ENCODE measurements at regions not wholly inside any gene's neighbourhood (a gene's known extent, or its start where the extent isn't known, plus 50 kb on each side); places are given as distances from the start of the nearest gene placed in this dataset.

DNA sequence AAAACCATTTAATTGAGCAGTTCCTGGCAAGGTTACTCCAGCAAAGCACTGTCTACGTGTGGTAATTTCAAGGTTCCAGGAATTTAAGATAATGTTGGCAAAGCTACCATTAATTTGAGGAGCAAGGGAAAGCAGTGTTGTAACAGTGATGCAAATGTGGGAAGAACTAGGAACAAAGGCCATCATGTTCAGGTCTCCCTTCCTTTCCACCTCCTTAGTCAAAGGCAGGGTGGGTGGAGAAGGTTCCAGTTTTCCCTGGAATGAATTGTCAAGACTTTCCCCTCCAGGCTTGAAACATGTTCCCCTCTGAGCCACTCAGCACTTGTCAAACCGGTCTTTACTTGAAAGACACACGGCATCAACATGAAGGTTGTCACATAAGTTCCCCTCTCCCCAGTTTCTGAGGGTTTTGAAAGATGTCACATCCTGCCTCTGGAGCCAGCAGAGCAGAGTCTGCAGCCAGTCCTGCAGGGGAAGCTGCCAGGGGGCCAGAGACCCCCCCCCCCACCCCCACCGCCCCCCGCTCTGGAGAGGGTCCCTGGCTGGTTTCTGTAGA is 226.0 kb downstream of the GAS1 start (continued):
- TF ChIP-seq, protein P1, sequence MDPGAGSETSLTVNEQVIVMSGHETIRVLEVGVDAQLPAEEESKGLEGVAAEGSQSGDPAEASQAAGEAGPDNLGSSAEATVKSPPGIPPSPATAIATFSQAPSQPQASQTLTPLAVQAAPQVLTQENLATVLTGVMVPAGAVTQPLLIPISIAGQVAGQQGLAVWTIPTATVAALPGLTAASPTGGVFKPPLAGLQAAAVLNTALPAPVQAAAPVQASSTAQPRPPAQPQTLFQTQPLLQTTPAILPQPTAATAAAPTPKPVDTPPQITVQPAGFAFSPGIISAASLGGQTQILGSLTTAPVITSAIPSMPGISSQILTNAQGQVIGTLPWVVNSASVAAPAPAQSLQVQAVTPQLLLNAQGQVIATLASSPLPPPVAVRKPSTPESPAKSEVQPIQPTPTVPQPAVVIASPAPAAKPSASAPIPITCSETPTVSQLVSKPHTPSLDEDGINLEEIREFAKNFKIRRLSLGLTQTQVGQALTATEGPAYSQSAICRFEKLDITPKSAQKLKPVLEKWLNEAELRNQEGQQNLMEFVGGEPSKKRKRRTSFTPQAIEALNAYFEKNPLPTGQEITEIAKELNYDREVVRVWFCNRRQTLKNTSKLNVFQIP (CRISPR knock-in tag; IDR thresholded peaks at IDR 0.05; ENCODE audit: borderline replicate concordance, low read depth), result no peak

DNA sequence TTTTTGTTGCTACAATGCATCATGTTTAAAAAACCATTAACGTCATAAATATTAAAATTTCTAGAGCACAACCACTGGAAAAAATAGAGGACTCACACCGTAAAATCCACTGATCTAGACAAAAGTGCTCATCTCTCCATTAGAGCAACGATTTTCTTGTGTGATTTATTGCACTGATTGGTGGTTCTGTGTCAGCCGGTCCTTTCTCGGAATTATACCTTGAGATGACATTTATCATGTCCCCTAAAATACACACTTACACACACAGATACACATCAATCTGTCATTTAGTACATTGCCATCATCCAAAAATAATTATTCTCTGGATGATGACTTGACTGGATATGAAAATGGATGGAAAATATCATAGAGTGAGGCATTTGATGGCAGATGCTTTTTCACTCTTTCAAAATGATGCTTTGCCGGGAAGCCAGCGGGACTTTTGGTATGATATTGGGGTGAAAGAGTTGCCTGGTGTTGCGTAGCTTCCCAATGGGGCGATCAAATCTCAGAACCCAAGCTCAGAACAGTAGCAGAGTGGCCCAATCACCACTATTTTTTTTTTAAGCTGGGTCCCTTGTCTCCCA is 226.6 kb downstream of the GAS1 start:
- TF ChIP-seq ISL1 (CRISPR knock-in tag; IDR thresholded peaks at IDR 0.05) (no peak), ESRRG (CRISPR knock-in tag; IDR thresholded peaks at IDR 0.05) (no peak), TOX (CRISPR knock-in tag; IDR thresholded peaks at IDR 0.05; ENCODE audit: borderline replicate concordance) (no peak), ZFP3 (CRISPR knock-in tag; IDR thresholded peaks at IDR 0.05) (no peak), PPARA (CRISPR knock-in tag; IDR thresholded peaks at IDR 0.05; ENCODE audit: borderline replicate concordance) (no peak), TCF4 (CRISPR knock-in tag; IDR thresholded peaks at IDR 0.05; ENCODE audit: borderline replicate concordance) (no peak), ZNF565 (CRISPR knock-in tag; conservative IDR thresholded peaks at IDR 0.05; ENCODE audit: low read depth) (no peak), RARB (CRISPR knock-in tag; IDR thresholded peaks at IDR 0.05) (no peak), CSDC2 (CRISPR knock-in tag; IDR thresholded peaks at IDR 0.05) (no peak), SNAI2 (CRISPR knock-in tag; IDR thresholded peaks at IDR 0.05) (no peak), BACH2 (CRISPR knock-in tag; IDR thresholded peaks at IDR 0.05; ENCODE audit: borderline replicate concordance) (no peak), ZC3H10 (CRISPR knock-in tag; IDR thresholded peaks at IDR 0.05) (no peak), ZNF8 (CRISPR knock-in tag; IDR thresholded peaks at IDR 0.05) (no peak), ZFP30 (CRISPR knock-in tag; IDR thresholded peaks at IDR 0.05) (no peak)
- TF ChIP-seq, protein P2, sequence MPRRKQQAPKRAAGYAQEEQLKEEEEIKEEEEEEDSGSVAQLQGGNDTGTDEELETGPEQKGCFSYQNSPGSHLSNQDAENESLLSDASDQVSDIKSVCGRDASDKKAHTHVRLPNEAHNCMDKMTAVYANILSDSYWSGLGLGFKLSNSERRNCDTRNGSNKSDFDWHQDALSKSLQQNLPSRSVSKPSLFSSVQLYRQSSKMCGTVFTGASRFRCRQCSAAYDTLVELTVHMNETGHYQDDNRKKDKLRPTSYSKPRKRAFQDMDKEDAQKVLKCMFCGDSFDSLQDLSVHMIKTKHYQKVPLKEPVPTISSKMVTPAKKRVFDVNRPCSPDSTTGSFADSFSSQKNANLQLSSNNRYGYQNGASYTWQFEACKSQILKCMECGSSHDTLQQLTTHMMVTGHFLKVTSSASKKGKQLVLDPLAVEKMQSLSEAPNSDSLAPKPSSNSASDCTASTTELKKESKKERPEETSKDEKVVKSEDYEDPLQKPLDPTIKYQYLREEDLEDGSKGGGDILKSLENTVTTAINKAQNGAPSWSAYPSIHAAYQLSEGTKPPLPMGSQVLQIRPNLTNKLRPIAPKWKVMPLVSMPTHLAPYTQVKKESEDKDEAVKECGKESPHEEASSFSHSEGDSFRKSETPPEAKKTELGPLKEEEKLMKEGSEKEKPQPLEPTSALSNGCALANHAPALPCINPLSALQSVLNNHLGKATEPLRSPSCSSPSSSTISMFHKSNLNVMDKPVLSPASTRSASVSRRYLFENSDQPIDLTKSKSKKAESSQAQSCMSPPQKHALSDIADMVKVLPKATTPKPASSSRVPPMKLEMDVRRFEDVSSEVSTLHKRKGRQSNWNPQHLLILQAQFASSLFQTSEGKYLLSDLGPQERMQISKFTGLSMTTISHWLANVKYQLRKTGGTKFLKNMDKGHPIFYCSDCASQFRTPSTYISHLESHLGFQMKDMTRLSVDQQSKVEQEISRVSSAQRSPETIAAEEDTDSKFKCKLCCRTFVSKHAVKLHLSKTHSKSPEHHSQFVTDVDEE (CRISPR knock-in tag; IDR thresholded peaks at IDR 0.05), result no peak
- TF ChIP-seq, protein P3, sequence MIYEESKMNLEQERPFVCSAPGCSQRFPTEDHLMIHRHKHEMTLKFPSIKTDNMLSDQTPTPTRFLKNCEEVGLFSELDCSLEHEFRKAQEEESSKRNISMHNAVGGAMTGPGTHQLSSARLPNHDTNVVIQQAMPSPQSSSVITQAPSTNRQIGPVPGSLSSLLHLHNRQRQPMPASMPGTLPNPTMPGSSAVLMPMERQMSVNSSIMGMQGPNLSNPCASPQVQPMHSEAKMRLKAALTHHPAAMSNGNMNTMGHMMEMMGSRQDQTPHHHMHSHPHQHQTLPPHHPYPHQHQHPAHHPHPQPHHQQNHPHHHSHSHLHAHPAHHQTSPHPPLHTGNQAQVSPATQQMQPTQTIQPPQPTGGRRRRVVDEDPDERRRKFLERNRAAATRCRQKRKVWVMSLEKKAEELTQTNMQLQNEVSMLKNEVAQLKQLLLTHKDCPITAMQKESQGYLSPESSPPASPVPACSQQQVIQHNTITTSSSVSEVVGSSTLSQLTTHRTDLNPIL (CRISPR knock-in tag; IDR thresholded peaks at IDR 0.05; ENCODE audit: low read depth), result no peak
- ATAC-seq, result no peak

DNA sequence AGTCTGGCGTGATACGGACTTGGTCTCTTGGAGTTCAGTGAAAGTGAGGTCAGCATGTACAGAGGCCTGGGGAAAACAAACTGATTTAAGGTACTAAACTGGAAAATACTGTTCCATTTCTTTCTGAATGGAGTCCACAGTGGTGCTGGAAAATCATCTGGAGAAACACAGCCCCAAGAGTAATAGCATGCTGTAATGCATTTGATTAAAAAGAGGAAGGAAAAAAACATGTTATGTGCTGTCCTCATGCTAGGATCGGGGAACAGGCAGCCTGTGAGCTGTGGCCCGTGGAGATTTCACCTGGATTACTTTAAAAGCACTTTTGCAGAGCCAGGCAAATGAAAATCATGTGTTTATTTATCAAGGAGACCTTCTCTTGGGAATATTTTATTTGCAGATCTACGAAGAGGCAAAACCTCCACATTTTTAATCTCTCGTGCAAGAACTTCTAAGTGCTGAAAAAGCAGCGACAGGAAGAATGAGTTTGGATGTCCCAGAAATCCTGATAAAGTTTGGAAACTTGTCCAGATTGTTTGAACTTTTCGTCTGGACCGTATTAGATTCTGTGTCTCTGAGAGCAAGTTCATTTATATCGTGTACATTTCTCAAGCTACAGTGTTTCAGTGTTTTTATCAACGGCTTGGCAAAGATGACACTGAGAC is 228.8 kb downstream of the GAS1 start:
- TF ChIP-seq CSDC2 (CRISPR knock-in tag; IDR thresholded peaks at IDR 0.05) (no peak), TOX (CRISPR knock-in tag; IDR thresholded peaks at IDR 0.05; ENCODE audit: borderline replicate concordance) (no peak), ZNF70 (CRISPR knock-in tag; IDR thresholded peaks at IDR 0.05) (no peak), ESRRG (CRISPR knock-in tag; IDR thresholded peaks at IDR 0.05) (no peak), ZNF8 (CRISPR knock-in tag; IDR thresholded peaks at IDR 0.05) (no peak), BACH2 (CRISPR knock-in tag; IDR thresholded peaks at IDR 0.05; ENCODE audit: borderline replicate concordance) (no peak), ZFP3 (CRISPR knock-in tag; IDR thresholded peaks at IDR 0.05) (no peak), SNAI2 (CRISPR knock-in tag; IDR thresholded peaks at IDR 0.05) (no peak), RARB (CRISPR knock-in tag; IDR thresholded peaks at IDR 0.05) (no peak), PPARA (CRISPR knock-in tag; IDR thresholded peaks at IDR 0.05; ENCODE audit: borderline replicate concordance) (no peak), ZFP30 (CRISPR knock-in tag; IDR thresholded peaks at IDR 0.05) (no peak), GLIS3 (CRISPR knock-in tag; IDR thresholded peaks at IDR 0.05) (no peak), ARNTL (CRISPR knock-in tag; IDR thresholded peaks at IDR 0.05; ENCODE audit: borderline replicate concordance, low read depth) (no peak)
- TF ChIP-seq, protein P4, sequence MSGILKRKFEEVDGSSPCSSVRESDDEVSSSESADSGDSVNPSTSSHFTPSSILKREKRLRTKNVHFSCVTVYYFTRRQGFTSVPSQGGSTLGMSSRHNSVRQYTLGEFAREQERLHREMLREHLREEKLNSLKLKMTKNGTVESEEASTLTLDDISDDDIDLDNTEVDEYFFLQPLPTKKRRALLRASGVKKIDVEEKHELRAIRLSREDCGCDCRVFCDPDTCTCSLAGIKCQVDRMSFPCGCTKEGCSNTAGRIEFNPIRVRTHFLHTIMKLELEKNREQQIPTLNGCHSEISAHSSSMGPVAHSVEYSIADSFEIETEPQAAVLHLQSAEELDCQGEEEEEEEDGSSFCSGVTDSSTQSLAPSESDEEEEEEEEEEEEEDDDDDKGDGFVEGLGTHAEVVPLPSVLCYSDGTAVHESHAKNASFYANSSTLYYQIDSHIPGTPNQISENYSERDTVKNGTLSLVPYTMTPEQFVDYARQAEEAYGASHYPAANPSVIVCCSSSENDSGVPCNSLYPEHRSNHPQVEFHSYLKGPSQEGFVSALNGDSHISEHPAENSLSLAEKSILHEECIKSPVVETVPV (CRISPR knock-in tag; IDR thresholded peaks at IDR 0.05), result no peak
- TF ChIP-seq, protein P5, sequence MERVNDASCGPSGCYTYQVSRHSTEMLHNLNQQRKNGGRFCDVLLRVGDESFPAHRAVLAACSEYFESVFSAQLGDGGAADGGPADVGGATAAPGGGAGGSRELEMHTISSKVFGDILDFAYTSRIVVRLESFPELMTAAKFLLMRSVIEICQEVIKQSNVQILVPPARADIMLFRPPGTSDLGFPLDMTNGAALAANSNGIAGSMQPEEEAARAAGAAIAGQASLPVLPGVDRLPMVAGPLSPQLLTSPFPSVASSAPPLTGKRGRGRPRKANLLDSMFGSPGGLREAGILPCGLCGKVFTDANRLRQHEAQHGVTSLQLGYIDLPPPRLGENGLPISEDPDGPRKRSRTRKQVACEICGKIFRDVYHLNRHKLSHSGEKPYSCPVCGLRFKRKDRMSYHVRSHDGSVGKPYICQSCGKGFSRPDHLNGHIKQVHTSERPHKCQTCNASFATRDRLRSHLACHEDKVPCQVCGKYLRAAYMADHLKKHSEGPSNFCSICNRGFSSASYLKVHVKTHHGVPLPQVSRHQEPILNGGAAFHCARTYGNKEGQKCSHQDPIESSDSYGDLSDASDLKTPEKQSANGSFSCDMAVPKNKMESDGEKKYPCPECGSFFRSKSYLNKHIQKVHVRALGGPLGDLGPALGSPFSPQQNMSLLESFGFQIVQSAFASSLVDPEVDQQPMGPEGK (CRISPR knock-in tag; IDR thresholded peaks at IDR 0.05; ENCODE audit: borderline replicate concordance), result no peak
- TF ChIP-seq, protein P3 (CRISPR knock-in tag; IDR thresholded peaks at IDR 0.05; ENCODE audit: low read depth), result no peak
- TF ChIP-seq, protein P1 (CRISPR knock-in tag; IDR thresholded peaks at IDR 0.05; ENCODE audit: borderline replicate concordance, low read depth), result no peak
- no peak for ATAC-seq
